NCI-H1694 (cell line): ENCODE measurements at regions not wholly inside any gene's neighbourhood (a gene's known extent, or its start where the extent isn't known, plus 50 kb on each side); places are given as distances from the start of the nearest gene placed in this dataset.

ENCODE experiments used
- DNase-seq: peaks from one replicate; lab custom pipeline; 2025; lab: John Stamatoyannopoulos, UW

DNA sequence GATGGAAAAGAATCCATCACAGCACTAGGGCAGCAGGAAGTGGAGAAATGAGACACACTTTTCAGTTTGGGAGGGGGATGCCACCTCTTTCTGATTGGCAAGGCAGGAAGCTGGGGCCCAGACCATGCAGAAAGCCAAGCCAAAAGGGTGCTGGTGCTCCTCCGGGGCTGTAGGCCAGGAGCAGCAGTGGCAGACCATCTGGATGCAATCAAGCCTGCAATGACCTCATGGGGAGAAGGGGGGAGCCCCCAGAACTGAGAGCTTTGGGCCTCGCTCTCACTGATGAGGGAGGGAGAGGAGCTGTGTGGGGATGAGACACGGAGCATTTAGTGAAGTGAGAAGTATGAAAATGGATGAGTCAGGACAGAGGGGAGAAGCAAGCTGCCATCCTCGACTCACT is 141.3 kb upstream of the NALF2 start:
- no peak for DNase-seq

GRCh38 chrX:69362354-69362753 is 141.8 kb upstream of the NALF2 start:
- no peak for DNase-seq

DNA sequence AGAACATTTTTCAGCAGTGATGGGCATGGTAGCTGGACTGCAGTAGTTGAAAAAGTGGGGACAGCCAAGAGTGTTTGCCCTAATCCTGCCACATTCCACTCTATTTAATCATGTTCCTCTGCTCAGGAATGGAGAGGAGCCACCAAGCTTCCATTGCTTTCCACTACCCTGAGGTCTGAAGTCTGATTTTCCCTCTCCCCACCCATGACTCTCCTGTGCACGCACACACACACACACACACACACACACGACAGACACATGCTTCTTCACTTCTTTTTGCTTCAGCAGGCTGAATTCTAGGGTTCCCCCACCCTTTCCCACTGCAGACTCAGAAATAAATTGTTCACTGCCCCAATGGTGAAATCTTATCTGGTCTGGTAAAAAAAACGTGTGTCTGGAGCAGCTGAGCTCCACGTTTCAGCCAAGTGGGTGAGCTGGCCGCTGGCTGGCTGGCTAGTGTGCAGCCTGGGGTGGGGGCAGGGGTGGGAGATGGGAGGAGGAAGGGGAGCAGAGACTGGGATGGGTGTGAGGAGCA is 142.7 kb upstream of the NALF2 start:
- no peak for DNase-seq

- DNase-seq: no peak
Measured at GRCh38 chrX:69357317-69357716, 146.8 kb upstream of the NALF2 start.

DNA sequence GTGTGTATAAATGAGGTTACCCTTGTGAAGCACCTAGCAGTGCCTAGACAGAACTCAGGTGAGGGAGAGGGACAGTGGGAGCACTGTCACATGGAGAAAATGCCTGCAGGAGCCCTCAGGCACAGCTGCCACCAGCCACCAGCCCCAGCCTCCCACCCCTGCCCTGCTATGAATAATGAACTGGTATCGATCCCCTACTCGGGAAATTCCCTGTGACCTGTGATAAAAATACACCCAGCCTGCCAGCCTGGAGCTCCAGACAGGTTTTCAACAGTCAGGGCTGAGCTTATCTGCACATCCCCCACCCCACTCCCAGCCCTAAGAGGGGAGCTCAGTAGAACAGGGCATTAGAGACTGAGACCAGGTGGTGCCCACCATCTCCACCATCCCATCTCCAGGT is 159.6 kb upstream of the PJA1 start:
- DNase-seq: no peak

DNA sequence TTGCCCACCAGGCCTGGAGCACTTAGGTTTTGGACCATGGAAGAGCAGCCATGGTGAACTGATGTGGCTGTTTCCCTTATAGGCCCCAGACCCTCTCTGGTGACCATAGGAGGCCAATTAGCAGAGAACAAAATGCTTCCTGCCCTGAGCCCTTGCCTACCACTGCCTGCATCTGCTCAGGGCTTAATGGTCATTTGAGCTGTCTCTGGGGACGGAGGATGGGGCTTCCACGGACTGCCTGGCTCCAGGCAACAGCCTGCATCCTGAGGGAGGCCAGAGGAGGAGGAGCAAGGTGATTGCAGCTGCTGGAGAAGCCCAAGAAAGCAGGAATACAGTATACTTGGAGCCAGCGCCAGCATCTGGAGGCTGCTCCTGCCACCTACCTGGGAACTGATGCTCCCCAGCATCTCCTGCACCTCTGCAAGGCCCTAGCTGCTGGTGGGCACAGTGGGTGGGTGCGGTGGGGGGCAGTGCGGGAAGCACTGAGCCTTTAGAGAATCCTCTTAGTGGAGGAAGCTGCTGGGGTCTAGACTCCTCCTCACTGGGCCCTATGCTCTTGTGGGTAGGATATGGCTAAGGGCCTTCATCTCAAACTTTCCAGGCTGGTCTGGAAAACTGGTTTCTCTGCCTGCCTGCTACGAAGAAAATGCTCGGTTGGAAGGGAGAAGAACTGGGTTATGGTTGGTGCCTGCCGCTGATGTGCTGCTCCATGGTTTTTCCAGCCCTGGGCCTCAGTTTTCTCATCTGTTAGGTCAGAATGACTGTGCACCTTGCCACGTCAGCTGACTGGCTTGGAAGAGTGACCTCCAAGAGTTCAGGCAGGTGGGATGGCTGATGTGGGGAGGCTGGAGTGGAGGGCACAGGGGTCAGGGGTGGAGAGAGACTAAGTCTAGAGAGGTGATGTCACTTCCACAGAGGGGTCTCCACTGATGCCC is 158.8 kb upstream of the PJA1 start:
- DNase-seq: no peak

GRCh38 chrX:69321789-69322188 is 156.5 kb upstream of the PJA1 start:
- DNase-seq: no peak

- DNase-seq: no peak
Measured at GRCh38 chrX:69321006-69321655, 155.9 kb upstream of the PJA1 start.

DNA sequence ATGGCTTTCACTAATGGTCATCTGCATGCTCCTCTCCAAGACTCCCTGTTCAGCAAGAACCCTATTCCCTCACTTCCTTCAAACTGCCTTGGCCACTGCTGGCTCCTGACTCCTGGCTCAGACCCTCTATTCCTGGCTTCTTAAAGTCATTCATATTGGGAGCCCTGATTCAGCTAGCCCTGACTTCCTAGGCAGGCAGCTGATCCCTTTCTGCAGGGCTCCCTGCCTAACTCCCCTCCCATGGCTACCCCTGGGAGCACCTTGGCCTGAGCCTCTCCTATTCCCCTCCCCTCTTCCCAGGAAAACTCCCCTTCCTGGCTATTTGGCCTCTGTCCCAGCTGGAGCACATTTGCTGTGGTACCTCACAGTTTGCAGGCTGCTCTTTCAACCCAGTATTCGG is 154.9 kb upstream of the PJA1 start:
- DNase-seq: no peak

- DNase-seq: no peak
Measured at GRCh38 chrX:69319376-69319775, 154.1 kb upstream of the PJA1 start.

DNA sequence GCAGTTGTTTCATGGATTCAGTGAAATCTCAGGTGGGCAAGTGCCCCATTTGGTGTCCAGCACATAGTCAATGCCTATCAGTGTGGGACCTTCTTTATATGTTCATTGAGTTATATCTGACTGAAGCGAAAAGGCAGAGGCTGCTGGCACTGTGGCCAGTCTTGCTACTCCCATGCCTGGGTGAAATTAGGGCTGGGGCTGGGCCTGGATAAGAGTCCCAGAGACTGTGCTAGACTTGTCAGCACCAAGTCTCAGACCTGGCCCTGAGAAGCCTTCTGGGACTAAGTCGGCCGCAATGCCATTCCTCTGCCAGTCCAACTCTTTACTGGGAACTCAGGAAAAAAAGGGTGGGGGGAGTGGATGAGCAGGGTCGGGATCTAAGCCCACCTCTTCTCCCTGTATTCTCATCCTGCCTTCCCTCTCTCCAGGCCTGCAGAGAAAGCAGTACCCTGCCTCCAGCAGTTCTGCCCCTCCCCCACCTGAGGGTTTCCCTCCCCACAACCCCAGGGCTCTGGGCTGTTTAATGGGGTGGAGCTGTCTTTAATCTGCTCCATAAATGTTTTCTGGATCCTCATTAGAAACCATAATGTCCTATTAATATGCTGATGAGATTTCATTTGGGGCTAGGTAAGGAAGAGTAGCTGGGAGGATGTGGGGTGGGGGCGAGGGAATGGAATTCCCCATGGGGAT is 153.5 kb upstream of the PJA1 start:
- no peak for DNase-seq

GRCh38 chrX:69317721-69318120 is 152.5 kb upstream of the PJA1 start:
- no peak for DNase-seq

DNA sequence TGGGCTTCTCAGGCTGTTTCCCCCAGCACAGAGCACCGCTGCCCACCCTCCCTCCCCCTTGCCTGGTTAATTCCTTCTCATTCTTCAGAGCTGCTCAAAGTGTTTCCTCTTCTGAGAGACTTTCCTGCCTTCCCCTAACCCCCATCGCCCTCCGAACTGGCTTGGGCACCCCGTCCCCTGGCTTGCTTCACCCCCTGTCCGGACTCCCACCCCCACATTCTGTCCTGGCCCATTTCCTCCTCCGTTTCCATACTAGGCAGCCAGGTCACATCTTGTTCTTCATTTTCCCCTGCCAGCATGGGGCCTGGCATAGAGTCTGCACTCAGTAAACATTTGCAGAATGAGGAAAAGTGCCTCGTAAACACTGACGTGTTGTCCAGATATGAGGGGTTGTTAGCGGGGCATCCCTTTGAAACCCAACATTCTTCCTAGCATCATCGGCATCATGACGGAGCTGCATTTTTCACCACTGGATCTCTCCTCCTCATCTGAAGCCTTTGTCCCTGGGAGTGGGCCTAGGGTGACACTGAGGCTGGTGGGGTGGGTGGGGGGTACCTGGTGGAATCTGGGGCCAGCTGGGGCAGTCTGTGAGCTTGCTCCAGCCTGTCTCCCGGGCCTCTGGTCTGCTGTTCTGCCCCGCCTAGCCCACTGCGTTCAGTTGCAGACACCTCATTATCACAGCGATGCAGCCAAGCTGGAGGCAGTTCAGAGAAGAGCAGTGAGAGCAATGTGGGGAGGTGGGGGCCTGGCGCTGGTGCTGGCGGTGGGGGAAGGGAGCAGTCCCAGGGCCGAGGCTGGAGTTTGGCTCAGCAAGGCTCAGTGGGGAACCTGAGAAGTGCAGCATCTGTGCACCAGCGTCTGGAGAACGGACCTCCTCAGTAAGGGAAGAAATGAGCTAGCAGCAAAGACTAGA is 149.4 kb upstream of the PJA1 start:
- DNase-seq: no peak

DNA sequence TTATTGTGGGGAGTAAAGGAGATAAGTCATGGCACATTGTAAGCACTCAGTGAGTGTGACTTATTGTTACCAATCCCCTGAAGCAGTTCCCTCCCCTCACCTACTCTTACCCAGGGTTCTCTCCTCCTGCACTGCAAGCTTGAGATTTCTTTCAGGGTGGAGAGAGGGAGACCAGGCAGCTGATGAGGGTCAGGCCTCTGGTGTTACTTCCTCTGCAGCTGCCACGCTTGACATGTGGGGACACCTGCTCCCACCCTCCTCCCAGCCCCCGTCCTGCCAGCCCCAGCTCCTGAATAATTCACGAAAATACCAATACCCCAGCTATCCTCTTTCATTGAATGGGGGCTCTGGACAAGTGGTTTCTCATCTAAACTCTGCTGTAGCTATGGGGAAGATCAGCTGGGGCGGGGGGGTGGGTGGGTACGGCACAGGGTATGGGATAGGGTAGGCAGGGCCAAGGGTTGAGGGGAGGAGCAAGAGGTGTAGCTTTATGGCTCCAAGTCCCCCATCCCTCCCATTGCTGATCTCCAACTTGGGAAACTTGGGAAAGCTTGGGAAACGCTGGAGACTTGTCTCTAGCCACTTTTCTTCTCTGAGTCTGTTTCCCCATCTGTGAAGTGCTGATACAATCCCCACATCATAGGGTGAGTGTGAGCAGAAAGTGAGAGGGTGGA is 148.5 kb upstream of the PJA1 start:
- no peak for DNase-seq

DNA sequence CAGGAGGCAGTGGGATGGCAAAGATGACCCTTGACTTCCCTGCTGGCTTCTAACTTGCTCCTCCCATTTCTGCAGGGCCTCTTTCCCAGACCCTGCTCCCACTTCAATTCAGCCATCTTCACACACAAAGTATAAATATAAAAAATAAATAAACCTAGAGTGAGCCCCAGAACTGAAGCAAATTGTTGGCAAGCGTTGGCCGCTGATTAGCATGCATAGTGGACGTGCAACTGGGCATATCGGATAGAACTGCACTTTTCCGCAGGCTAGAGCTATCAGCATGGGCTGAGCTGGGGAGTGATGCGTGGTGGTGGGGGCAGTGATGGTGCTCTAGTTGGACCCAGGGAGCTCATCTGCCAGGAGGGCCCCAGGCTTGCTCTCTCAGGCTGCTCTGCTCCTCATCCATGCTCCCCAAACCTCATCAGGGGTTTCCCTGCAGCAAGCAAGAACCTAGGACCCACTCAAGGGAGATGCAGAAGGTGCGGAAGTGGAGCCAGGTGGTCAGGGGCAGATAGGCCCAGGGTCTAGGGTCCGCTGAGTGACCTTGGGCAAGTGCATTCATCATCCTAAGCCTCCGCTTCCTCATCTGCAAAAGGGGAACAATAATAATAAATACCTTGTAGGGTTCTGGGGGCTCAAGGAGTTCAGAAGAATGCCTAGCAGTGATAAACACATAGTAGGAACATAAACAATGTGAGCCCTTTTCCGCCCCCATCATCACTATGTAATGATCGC is 146.8 kb upstream of the PJA1 start:
- no peak for DNase-seq

GRCh38 chrX:69309074-69309792 is 144.0 kb upstream of the PJA1 start:
- no peak for DNase-seq

GRCh38 chrX:69307756-69308155 is 142.5 kb upstream of the PJA1 start:
- no peak for DNase-seq

GRCh38 chrX:69307029-69307428 is 141.8 kb upstream of the PJA1 start:
- no peak for DNase-seq

- no peak for DNase-seq
Measured at GRCh38 chrX:69306063-69306404, 140.8 kb upstream of the PJA1 start.
